GM12878 (cell line): ENCODE measurements at regions not wholly inside any gene's neighbourhood (a gene's known extent, or its start where the extent isn't known, plus 50 kb on each side); places are given as distances from the start of the nearest gene placed in this dataset.

Source experiments
- ATAC-seq: fragments of 200-7000 bp; cut with Tn5 transposase; 3 replicates; pipeline ENCODE4 v1.9.1; 2020; ENCODE audit warnings: mild to moderate bottlenecking, moderate library complexity
- BruUV-seq: library from RNA; stranded (reverse); fragments of 400-500 nt; replicated peaks from 2 replicates; lab custom pipeline; 2021; lab: Mats Ljungman, UMichigan
- CTCF ChIA-PET: fragments of 300-600 bp; sonication (Branson Sonifier 250); formaldehyde crosslinking; extraction: SDS; loops from one replicate; lab custom pipeline; 2021; ENCODE audit warnings: inconsistent platforms; lab: Yijun Ruan, JAX
- POLR2A ChIA-PET: fragments of 350-600 bp; formaldehyde crosslinking; extraction: SDS; loops from one replicate; lab custom pipeline; 2021; ENCODE audit warnings: inconsistent platforms; lab: Charles Lee
- RAD21 ChIA-PET: fragments of 300-600 bp; sonication (Branson Sonifier 250); formaldehyde crosslinking; loops from one replicate; lab custom pipeline; 2023; ENCODE audit warnings: antibody characterized with exemption; ENCODE audit not compliant: unreplicated experiment; lab: Charles Lee
- SMC1A ChIA-PET: fragments of 300-600 bp; sonication (Branson Sonifier 250); formaldehyde crosslinking; loops from one replicate; lab custom pipeline; 2023; ENCODE audit not compliant: unreplicated experiment, uncharacterized antibody; lab: Charles Lee
- DNase-seq: peaks from one replicate; pipeline ENCODE4 v3.0.0-alpha.2; 2011; ENCODE audit warnings: low read depth, low spot score
- FAIRE-seq: peaks from 3 replicates; lab custom pipeline; 2011; peaks lifted over from hg19 to GRCh38; lab: Jason Lieb, UNC
- H2AFZ ChIP-seq: 2 replicates; pipeline ENCODE4 v1.6.0; 2011; ENCODE audit warnings: low read depth, low read length, control low read depth; ENCODE audit not compliant: control insufficient read depth
- H3K27ac ChIP-seq: 2 replicates; pipeline ENCODE4 v1.5.1; 2011; ENCODE audit warnings: control low read depth; ENCODE audit not compliant: control insufficient read depth, insufficient read depth
- H3K27me3 ChIP-seq, 2 experiments: replicated peaks in 1 of 2; 2 replicates each; pipeline versions ENCODE4 v1.6.0 to v1.6.1; 2011; ENCODE audit warnings: low read length in 1 of 2; ENCODE audit not compliant: control insufficient read depth in 2 of 2, insufficient read depth in 2 of 2
- H3K36me3 ChIP-seq, 2 experiments: 2 replicates each; pipeline ENCODE4 v1.5.1; 2011; ENCODE audit warnings: low read length in 1 of 2; ENCODE audit not compliant: control insufficient read depth in 2 of 2, insufficient read depth in 2 of 2
- H3K4me1 ChIP-seq: 2 replicates; pipeline ENCODE4 v1.6.1; 2011; ENCODE audit warnings: mild to moderate bottlenecking, low read length, moderate library complexity, mixed read lengths; ENCODE audit not compliant: control insufficient read depth, insufficient read depth
- H3K4me2 ChIP-seq: 2 replicates; pipeline ENCODE4 v1.6.0; 2011; ENCODE audit warnings: control low read depth; ENCODE audit not compliant: control insufficient read depth, insufficient read depth
- H3K4me3 ChIP-seq: fragments of 200-600 bp; sonication (generic); 2 replicates; pipeline ENCODE4 v1.5.1; 2016
- H3K79me2 ChIP-seq: 2 replicates; pipeline ENCODE4 v1.6.0; 2011; ENCODE audit warnings: low read length; ENCODE audit not compliant: control insufficient read depth, insufficient read depth
- H3K9ac ChIP-seq: 2 replicates; pipeline ENCODE4 v1.8.0; 2011; ENCODE audit warnings: low read length, control low read depth, mixed read lengths; ENCODE audit not compliant: control insufficient read depth, insufficient read depth
- H3K9me3 ChIP-seq: replicated peaks from 3 replicates; pipeline ENCODE4 v1.5.1; 2011; ENCODE audit warnings: mild to moderate bottlenecking, low read length; ENCODE audit not compliant: control insufficient read depth, insufficient read depth
- H4K20me1 ChIP-seq: 2 replicates; pipeline ENCODE4 v1.6.0; 2011; ENCODE audit not compliant: control insufficient read depth, insufficient read depth
- ASH2L ChIP-seq: fragments of 300-600, 200-600 bp; sonication (generic); IDR thresholded peaks from 2 replicates; pipeline ENCODE4 v1.6.1; 2017; ENCODE audit warnings: low read depth, mild to moderate bottlenecking, borderline replicate concordance
- ATF3 ChIP-seq: IDR thresholded peaks from 2 replicates; pipeline ENCODE4 v1.6.1; 2011; ENCODE audit warnings: low read depth, mild to moderate bottlenecking, low read length, moderate library complexity, borderline replicate concordance; ENCODE audit errors: extremely low read depth
- CBFB ChIP-seq: IDR thresholded peaks from 2 replicates; pipeline ENCODE4 v1.6.1; 2016; ENCODE audit warnings: antibody characterized with exemption, low read depth
- CBX5 ChIP-seq: sonication (generic); IDR thresholded peaks from 2 replicates; pipeline ENCODE4 v1.6.1; 2016; ENCODE audit warnings: low read depth, moderate library complexity, mild to moderate bottlenecking, inconsistent platforms
- FOS ChIP-seq: IDR thresholded peaks from 3 replicates; pipeline ENCODE4 v1.6.1; 2011; ENCODE audit warnings: borderline replicate concordance; ENCODE audit not compliant: insufficient read length; ENCODE audit errors: extremely low read depth
- HCFC1 ChIP-seq: fragments of 150-350 bp; IDR thresholded peaks from 2 replicates; pipeline ENCODE4 v1.6.1; 2014; ENCODE audit warnings: low read length
- HDAC6 ChIP-seq: fragments of 200-600 bp; sonication (generic); IDR thresholded peaks from one replicate; pipeline ENCODE4 v1.8.0; 2017; ENCODE audit warnings: antibody characterized with exemption; ENCODE audit not compliant: unreplicated experiment
- IKZF1 ChIP-seq: fragments of 450-650 bp; conservative IDR thresholded peaks from 2 replicates; pipeline ENCODE4 v1.6.1; 2017; ENCODE audit warnings: antibody characterized with exemption, mild to moderate bottlenecking
- PBX3 ChIP-seq: IDR thresholded peaks from 2 replicates; pipeline ENCODE4 v1.6.1; 2011; ENCODE audit warnings: mild to moderate bottlenecking, low read depth, low read length, moderate library complexity; ENCODE audit not compliant: insufficient replicate concordance
- RELA ChIP-seq: fragments of 450-650 bp; IDR thresholded peaks from 2 replicates; pipeline ENCODE4 v1.8.0; 2014; ENCODE audit warnings: borderline replicate concordance; ENCODE audit not compliant: partially characterized antibody
- SIX5 ChIP-seq: IDR thresholded peaks from 2 replicates; pipeline ENCODE4 v1.6.1; 2011; ENCODE audit warnings: mild to moderate bottlenecking, low read depth, low read length, moderate library complexity; ENCODE audit not compliant: severe bottlenecking
- SKIL ChIP-seq: fragments of 450-650 bp; IDR thresholded peaks from 2 replicates; pipeline ENCODE4 v1.6.1; 2017; ENCODE audit warnings: mild to moderate bottlenecking, low read depth, inconsistent platforms; ENCODE audit not compliant: poor library complexity, severe bottlenecking
- SMAD5 ChIP-seq: IDR thresholded peaks from 2 replicates; pipeline ENCODE4 v1.6.1; 2016; ENCODE audit warnings: antibody characterized with exemption, low read depth
- TBL1XR1 ChIP-seq: IDR thresholded peaks from 2 replicates; pipeline ENCODE4 v1.6.1; 2012; ENCODE audit warnings: low read depth, low read length, improper control_type of control experiment
- TCF3 ChIP-seq: IDR thresholded peaks from 2 replicates; pipeline ENCODE4 v1.6.1; 2012; ENCODE audit warnings: low read depth, mild to moderate bottlenecking, low read length, borderline replicate concordance; ENCODE audit not compliant: insufficient read depth
- ZZZ3 ChIP-seq: IDR thresholded peaks from 2 replicates; pipeline ENCODE4 v1.6.1; 2011; ENCODE audit warnings: low read depth; ENCODE audit not compliant: control insufficient read depth, insufficient read length
- WGBS: methylation state at CpG from one replicate; pipeline ENCODE4 v1.1.6; 2016; ENCODE audit warnings: low lambda C conversion rate; ENCODE audit not compliant: insufficient replicate concordance, insufficient coverage; ENCODE audit errors: missing lambda C conversion rate; 5-methylcytosine and 5-hydroxymethylcytosine counted together
- in situ Hi-C: fragments of 300-500 bp; cut with MboI; formaldehyde crosslinking; loops from 9 replicates; pipeline ENCODE4 v1.14.3; 2018; ENCODE audit warnings: mixed read lengths
- intact Hi-C: fragments of 100-400 bp; cut with micrococcal nuclease; formaldehyde crosslinking; loops from one replicate; pipeline ENCODE4 v1.14.2; 2022; ENCODE audit not compliant: unreplicated experiment

GRCh38 chr1:238272145-238272544 lies 381.4 kb upstream of the ZP4 start:
- no peak overlapping the region for H3K9ac ChIP-seq
- H3K4me2 ChIP-seq = no peak overlapping the region
- no peak overlapping the region for H3K27ac ChIP-seq
- intact Hi-C loops (no loop called here), in situ Hi-C loops (no loop called here)
- H3K4me1 ChIP-seq = no peaks in the 10 kb centered on the region
- no peaks in the 10 kb centered on the region for H3K27me3 ChIP-seq
- no peak overlapping the region for H3K4me3 ChIP-seq
- H3K9me3 ChIP-seq = no peaks in the 10 kb centered on the region
- CTCF ChIA-PET = interaction anchor here (0.7 kb wide), 1 partner anchor 420 kb away, joined by 7 read pairs; no protein-coding TSS in a partner anchor
- H3K79me2 ChIP-seq = no peaks in the 10 kb centered on the region
- FAIRE-seq = no peak
- RAD21 ChIA-PET = no interaction called here
- ATAC-seq = no peak
- TF ChIP-seq RELA (no peak), HDAC6 (no peak), HCFC1 (no peak)
- WGBS = 84% methylated on average over 3 of the region's 3 CpGs
- POLR2A ChIA-PET = no interaction called here
- H3K36me3 ChIP-seq = no peaks in the 10 kb centered on the region
- no peak overlapping the region for H2AFZ ChIP-seq
- DNase-seq = no peak
- BruUV-seq = no TSS peak
- SMC1A ChIA-PET = no interaction called here
- no peaks in the 10 kb centered on the region for H4K20me1 ChIP-seq

- RAD21 ChIA-PET = no interaction called here
- TF ChIP-seq FOS (no peak), ZZZ3 (no peak), TCF3 (no peak), ATF3 (no peak), CBFB (no peak), SIX5 (no peak), PBX3 (no peak), SKIL (no peak), SMAD5 (no peak), HDAC6 (no peak), CBX5 (no peak), IKZF1 (no peak), ASH2L (no peak), TBL1XR1 (no peak)
- Histone ChIP-seq H4K20me1 (no peaks in the 10 kb centered on the region), H2AFZ (no peak overlapping the region), H3K79me2 (no peaks in the 10 kb centered on the region), H3K27me3 (no peaks in the 10 kb centered on the region), H3K27ac (no peak overlapping the region), H3K9ac (no peak overlapping the region), H3K4me1 (no peaks in the 10 kb centered on the region), H3K4me3 (no peak overlapping the region), H3K9me3 (no peaks in the 10 kb centered on the region), H3K4me2 (no peak overlapping the region), H3K36me3 (no peaks in the 10 kb centered on the region)
- no TSS peak for BruUV-seq
- intact Hi-C loops = no loop called here
- DNase-seq = no peak
- ATAC-seq = no peak
- POLR2A ChIA-PET = interaction anchor here (0.7 kb wide), 1 partner anchor 113 kb away, joined by 3 read pairs; no protein-coding TSS in a partner anchor
- SMC1A ChIA-PET = interaction anchor here (0.9 kb wide), 1 partner anchor 17 kb away, joined by 3 read pairs; no protein-coding TSS in a partner anchor
- FAIRE-seq = no peak
- CTCF ChIA-PET = no interaction called here
- 0% methylated on average over 1 of the region's 1 CpG for WGBS
- in situ Hi-C loops = no loop called here
These were observed 375.1 kb upstream of the ZP4 start for GRCh38 chr1:238265866-238266265.
